NCI-H510A (cell line): ENCODE measurements at regions not wholly inside any gene's neighbourhood (a gene's known extent, or its start where the extent isn't known, plus 50 kb on each side); places are given as distances from the start of the nearest gene placed in this dataset.
"Not testable (repeated sequence)": the region's sequence is repeated elsewhere in the genome, so short reads cannot be mapped to it uniquely, and the experiment has no call there.

Experiments
- DNase-seq: peaks from one replicate; lab custom pipeline; 2025; lab: John Stamatoyannopoulos, UW

- DNase-seq: not testable (repeated sequence)
Observed at GRCh38 chr2:132220589-132220988, 58.8 kb upstream of the ANKRD30BL start.

- DNase-seq: not testable (repeated sequence)
Observed at GRCh38 chr2:132221886-132222285, 60.1 kb upstream of the ANKRD30BL start.

GRCh38 chr2:132252191-132252893, 90.6 kb upstream of the ANKRD30BL start:
- no peak for DNase-seq

- DNase-seq: no peak
Observed at GRCh38 chr2:132252894-132253264, 91.1 kb upstream of the ANKRD30BL start.

- no peak for DNase-seq
Observed at GRCh38 chr2:132253496-132254305, 91.9 kb upstream of the ANKRD30BL start.

GRCh38 chr2:132254306-132254919, 92.7 kb upstream of the ANKRD30BL start:
- not testable (repeated sequence) for DNase-seq

GRCh38 chr2:132255714-132256113, 94.0 kb upstream of the ANKRD30BL start:
- no peak for DNase-seq

- DNase-seq: no peak
Observed at GRCh38 chr2:132256251-132256902, 94.6 kb upstream of the ANKRD30BL start.

GRCh38 chr2:132256903-132257300, 95.2 kb upstream of the ANKRD30BL start:
- not testable (repeated sequence) for DNase-seq

- not testable (repeated sequence) for DNase-seq
Observed at GRCh38 chr2:132257301-132258171, 95.8 kb upstream of the ANKRD30BL start.

GRCh38 chr2:132259276-132259675, 97.5 kb upstream of the ANKRD30BL start:
- not testable (repeated sequence) for DNase-seq

- not testable (repeated sequence) for DNase-seq
Observed at GRCh38 chr2:132265595-132265994, 103.8 kb upstream of the ANKRD30BL start.

- DNase-seq: no peak
Observed at GRCh38 chr2:132267105-132267497, 105.3 kb upstream of the ANKRD30BL start.

GRCh38 chr2:132267498-132268283, 105.9 kb upstream of the ANKRD30BL start:
- not testable (repeated sequence) for DNase-seq

- not testable (repeated sequence) for DNase-seq
Observed at GRCh38 chr2:132268284-132268976, 106.7 kb upstream of the ANKRD30BL start.

- no peak for DNase-seq
Observed at GRCh38 chr2:132268977-132269523, 107.3 kb upstream of the ANKRD30BL start.

- no peak for DNase-seq
Observed at GRCh38 chr2:132270255-132270654, 108.5 kb upstream of the ANKRD30BL start.

- no peak for DNase-seq
Observed at GRCh38 chr2:132270981-132271546, 109.3 kb upstream of the ANKRD30BL start.

GRCh38 chr2:132271794-132272193, 110.0 kb upstream of the ANKRD30BL start:
- DNase-seq: not testable (repeated sequence)
